A673 (cell line): ENCODE measurements at regions not wholly inside any gene's neighbourhood (a gene's known extent, or its start where the extent isn't known, plus 50 kb on each side); places are given as distances from the start of the nearest gene placed in this dataset.

Experiments
- BruUV-seq: library from RNA; stranded (reverse); fragments of 400-500 nt; replicated peaks from 2 replicates; lab custom pipeline; 2021; lab: Mats Ljungman, UMichigan
- CTCF ChIA-PET: fragments of 300-600 bp; sonication (Branson Sonifier 250); formaldehyde crosslinking; loops from one replicate; lab custom pipeline; 2022; ENCODE audit warnings: antibody characterized with exemption; lab: Charles Lee
- POLR2A ChIA-PET: fragments of 300-600 bp; sonication (Branson Sonifier 250); formaldehyde crosslinking; loops from one replicate; lab custom pipeline; 2022; ENCODE audit warnings: antibody characterized with exemption; ENCODE audit not compliant: low non-redundant PET; lab: Charles Lee
- DNase-seq: peaks from one replicate; pipeline ENCODE4 v3.0.0-alpha.2; 2015; ENCODE audit warnings: low spot score
- H3K27ac ChIP-seq: fragments of 200-600 bp; sonication (generic); 2 replicates; pipeline ENCODE4 v1.5.1; 2016; ENCODE audit warnings: mixed run types, low read depth, mild to moderate bottlenecking, mixed read lengths, antibody characterized with exemption, low read length; ENCODE audit not compliant: poor library complexity, severe bottlenecking
- H3K27me3 ChIP-seq: fragments of 200-600 bp; sonication (generic); replicated peaks from 2 replicates; pipeline ENCODE4 v1.6.1; 2017; ENCODE audit warnings: mixed run types, low read depth, mild to moderate bottlenecking, mixed read lengths, antibody characterized with exemption, low read length; ENCODE audit not compliant: insufficient read depth, poor library complexity
- H3K36me3 ChIP-seq: fragments of 200-600 bp; sonication (generic); 2 replicates; pipeline ENCODE4 v1.6.1; 2016; ENCODE audit warnings: mixed run types, mild to moderate bottlenecking, mixed read lengths, antibody characterized with exemption, low read length; ENCODE audit not compliant: insufficient read depth, poor library complexity, severe bottlenecking
- H3K4me1 ChIP-seq: fragments of 200-600 bp; sonication (generic); 2 replicates; pipeline ENCODE4 v1.6.1; 2017; ENCODE audit warnings: mixed run types, mild to moderate bottlenecking, mixed read lengths, antibody characterized with exemption, low read length; ENCODE audit not compliant: insufficient read depth, poor library complexity, severe bottlenecking
- H3K4me3 ChIP-seq: fragments of 200-600 bp; sonication (generic); 2 replicates; pipeline ENCODE4 v1.5.1; 2016; ENCODE audit warnings: low read depth, mixed run types, mild to moderate bottlenecking, mixed read lengths, low read length; ENCODE audit not compliant: poor library complexity, severe bottlenecking
- H3K9me3 ChIP-seq: fragments of 200-600 bp; sonication (generic); 2 replicates; pipeline ENCODE4 v1.6.1; 2016; ENCODE audit warnings: mixed run types, low read depth, mild to moderate bottlenecking, mixed read lengths, antibody characterized with exemption, low read length; ENCODE audit not compliant: poor library complexity, severe bottlenecking
- EZH2 ChIP-seq: fragments of 200-600 bp; sonication (generic); IDR thresholded peaks from 2 replicates; pipeline ENCODE4 v1.6.1; 2017; ENCODE audit warnings: borderline replicate concordance, low read depth, mild to moderate bottlenecking, mixed read lengths, antibody characterized with exemption, low read length; ENCODE audit not compliant: poor library complexity, severe bottlenecking
- intact Hi-C: fragments of 100-400 bp; cut with micrococcal nuclease; formaldehyde crosslinking; loops from one replicate; pipeline ENCODE4 v1.10.0; 2022; ENCODE audit not compliant: unreplicated experiment
- TF ChIP-seq, protein P1 (sequence below): fragments of 300-800, 200-600 bp; sonication (generic); conservative IDR thresholded peaks from 2 replicates; pipeline ENCODE4 v1.5.1; 2017; ENCODE audit warnings: low read depth, mild to moderate bottlenecking, antibody characterized with exemption, low read length, moderate library complexity, mixed read lengths

DNA sequence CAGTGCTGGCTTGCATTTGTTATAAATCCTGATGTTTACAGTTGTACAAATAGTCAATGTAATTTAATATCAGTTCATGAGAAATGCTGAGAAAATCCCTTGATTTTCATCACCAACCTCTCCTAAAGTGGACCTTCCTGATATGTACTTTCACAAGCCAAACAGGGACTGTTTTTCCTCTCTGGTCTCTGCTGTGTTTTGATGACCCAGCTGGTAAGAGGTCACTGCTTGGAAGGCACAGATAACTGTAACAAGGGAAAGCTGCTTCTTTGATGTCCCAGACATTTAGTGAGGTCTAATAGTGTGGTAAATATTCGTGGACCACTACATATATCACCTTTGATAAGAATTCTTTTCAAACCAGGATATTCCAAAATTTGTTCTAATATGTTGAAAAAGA lies 68.7 kb upstream of the HAPLN1 start:
- Histone ChIP-seq H3K4me3 (no peak overlapping the region), H3K27me3 (no peaks in the 10 kb centered on the region), H3K27ac (no peak overlapping the region), H3K4me1 (no peaks in the 10 kb centered on the region), H3K9me3 (no peaks in the 10 kb centered on the region), H3K36me3 (no peaks in the 10 kb centered on the region)
- intact Hi-C loops: no loop called here
- CTCF ChIA-PET: no interaction called here
- POLR2A ChIA-PET: no interaction called here
- no TSS peak for BruUV-seq
- no peak for DNase-seq
- TF ChIP-seq, protein P1, sequence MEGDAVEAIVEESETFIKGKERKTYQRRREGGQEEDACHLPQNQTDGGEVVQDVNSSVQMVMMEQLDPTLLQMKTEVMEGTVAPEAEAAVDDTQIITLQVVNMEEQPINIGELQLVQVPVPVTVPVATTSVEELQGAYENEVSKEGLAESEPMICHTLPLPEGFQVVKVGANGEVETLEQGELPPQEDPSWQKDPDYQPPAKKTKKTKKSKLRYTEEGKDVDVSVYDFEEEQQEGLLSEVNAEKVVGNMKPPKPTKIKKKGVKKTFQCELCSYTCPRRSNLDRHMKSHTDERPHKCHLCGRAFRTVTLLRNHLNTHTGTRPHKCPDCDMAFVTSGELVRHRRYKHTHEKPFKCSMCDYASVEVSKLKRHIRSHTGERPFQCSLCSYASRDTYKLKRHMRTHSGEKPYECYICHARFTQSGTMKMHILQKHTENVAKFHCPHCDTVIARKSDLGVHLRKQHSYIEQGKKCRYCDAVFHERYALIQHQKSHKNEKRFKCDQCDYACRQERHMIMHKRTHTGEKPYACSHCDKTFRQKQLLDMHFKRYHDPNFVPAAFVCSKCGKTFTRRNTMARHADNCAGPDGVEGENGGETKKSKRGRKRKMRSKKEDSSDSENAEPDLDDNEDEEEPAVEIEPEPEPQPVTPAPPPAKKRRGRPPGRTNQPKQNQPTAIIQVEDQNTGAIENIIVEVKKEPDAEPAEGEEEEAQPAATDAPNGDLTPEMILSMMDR: no peak
- no peak for TF ChIP-seq EZH2

DNA sequence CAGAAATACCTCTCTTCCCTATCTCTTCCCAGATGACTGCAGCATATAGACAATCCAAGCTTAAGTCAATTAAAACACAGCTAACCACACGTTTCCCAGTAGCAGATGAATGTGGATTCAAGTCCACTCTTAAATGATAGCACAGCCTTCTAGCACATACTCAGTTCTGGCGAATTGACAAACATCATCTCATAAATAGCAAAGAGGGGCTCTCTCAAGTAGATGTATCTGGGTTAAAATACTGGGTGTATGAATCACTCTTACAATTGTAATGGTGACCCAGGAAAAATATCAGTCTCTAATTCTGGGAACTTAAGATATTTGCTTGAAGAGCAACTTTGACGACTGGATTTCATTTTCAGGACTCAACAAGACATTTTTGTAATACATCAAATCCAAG lies 67.0 kb upstream of the HAPLN1 start:
- H3K9me3 ChIP-seq: no peaks in the 10 kb centered on the region
- CTCF ChIA-PET: no interaction called here
- POLR2A ChIA-PET: no interaction called here
- TF ChIP-seq, protein P1: no peak
- no peak for TF ChIP-seq EZH2
- no peaks in the 10 kb centered on the region for H3K36me3 ChIP-seq
- no peaks in the 10 kb centered on the region for H3K4me1 ChIP-seq
- no peak overlapping the region for H3K27ac ChIP-seq
- DNase-seq: no peak
- H3K27me3 ChIP-seq: no peaks in the 10 kb centered on the region
- no peak overlapping the region for H3K4me3 ChIP-seq
- intact Hi-C loops: no loop called here
- BruUV-seq: no TSS peak

DNA sequence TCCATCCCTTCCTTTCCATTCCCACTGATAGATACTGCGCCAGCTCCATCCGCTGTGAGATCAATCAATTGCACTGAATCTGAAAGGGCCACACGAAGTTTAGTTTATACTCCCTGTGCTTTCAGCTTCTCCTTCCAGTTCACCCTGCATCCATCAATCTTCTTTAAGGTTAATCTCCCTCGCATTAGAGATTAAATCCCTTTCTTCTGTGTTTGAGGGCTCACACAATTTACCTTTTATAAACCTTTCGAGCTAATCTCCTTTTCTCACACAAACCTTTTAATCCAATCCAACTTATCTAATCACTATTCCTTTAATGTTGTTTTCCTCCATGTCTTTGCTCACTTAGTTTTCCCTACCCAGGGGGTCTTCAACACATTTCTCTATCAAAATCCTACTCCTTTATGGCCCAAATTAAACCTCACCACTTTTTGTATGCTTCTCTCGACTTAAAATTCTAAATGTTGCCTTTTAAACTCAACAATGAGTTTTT lies 64.6 kb upstream of the HAPLN1 start:
- CTCF ChIA-PET: no interaction called here

More for the DNA sequence above, 64.6 kb upstream of the HAPLN1 start:
- DNase-seq: no peak
- H3K27me3 ChIP-seq: no peaks in the 10 kb centered on the region
- no TSS peak for BruUV-seq
- H3K36me3 ChIP-seq: no peaks in the 10 kb centered on the region
- H3K9me3 ChIP-seq: no peaks in the 10 kb centered on the region
- intact Hi-C loops: no loop called here
- TF ChIP-seq EZH2: no peak
- TF ChIP-seq, protein P1: no peak
- POLR2A ChIA-PET: no interaction called here
- no peak overlapping the region for H3K4me3 ChIP-seq
- H3K4me1 ChIP-seq: no peaks in the 10 kb centered on the region
- H3K27ac ChIP-seq: no peak overlapping the region
